HPDE6-E6E7 (cell line): ENCODE measurements at regions not wholly inside any gene's neighbourhood (a gene's known extent, or its start where the extent isn't known, plus 50 kb on each side); places are given as distances from the start of the nearest gene placed in this dataset.
"Not testable (repeated sequence)": the region's sequence is repeated elsewhere in the genome, so short reads cannot be mapped to it uniquely, and the experiment has no call there.

Experiments
- DNase-seq: peaks from one replicate; pipeline ENCODE4 v3.0.0; 2011; ENCODE audit warnings: missing footprints; ENCODE audit errors: extremely low spot score

- DNase-seq, result no peak
Observed at GRCh38 chr10:33783078-33783477, 448.6 kb upstream of the NRP1 start.

GRCh38 chr10:33781606-33782395, 447.3 kb upstream of the NRP1 start:
- DNase-seq, result no peak

GRCh38 chr10:33780961-33781360, 446.5 kb upstream of the NRP1 start:
- no peak for DNase-seq

- DNase-seq, result no peak
Observed at GRCh38 chr10:33777223-33777622, 442.8 kb upstream of the NRP1 start.

- DNase-seq, result no peak
Observed at GRCh38 chr10:33776419-33777070, 442.1 kb upstream of the NRP1 start.

GRCh38 chr10:33774857-33775256, 440.4 kb upstream of the NRP1 start:
- DNase-seq, result no peak

- DNase-seq, result no peak
Observed at GRCh38 chr10:33773886-33774480, 439.5 kb upstream of the NRP1 start.

- DNase-seq, result no peak
Observed at GRCh38 chr10:33773253-33773573, 438.7 kb upstream of the NRP1 start.

GRCh38 chr10:33772370-33773252, 438.1 kb upstream of the NRP1 start:
- no peak for DNase-seq

GRCh38 chr10:33771856-33772255, 437.4 kb upstream of the NRP1 start:
- not testable (repeated sequence) for DNase-seq

GRCh38 chr10:33764694-33765185, 430.3 kb upstream of the NRP1 start:
- DNase-seq, result no peak

- no peak for DNase-seq
Observed at GRCh38 chr10:33760056-33760943, 425.8 kb upstream of the NRP1 start.

- DNase-seq, result no peak
Observed at GRCh38 chr10:33759191-33759590, 424.7 kb upstream of the NRP1 start.

- no peak for DNase-seq
Observed at GRCh38 chr10:33758299-33758698, 423.8 kb upstream of the NRP1 start.

GRCh38 chr10:33754052-33754451, 419.6 kb upstream of the NRP1 start:
- DNase-seq, result no peak

GRCh38 chr10:33753389-33753788, 418.9 kb upstream of the NRP1 start:
- DNase-seq, result no peak

GRCh38 chr10:33749790-33750189, 415.3 kb upstream of the NRP1 start:
- no peak for DNase-seq

- DNase-seq, result no peak
Observed at GRCh38 chr10:33749067-33749735, 414.7 kb upstream of the NRP1 start.

- DNase-seq, result no peak
Observed at GRCh38 chr10:33746836-33747268, 412.4 kb upstream of the NRP1 start.

GRCh38 chr10:33746186-33746585, 411.7 kb upstream of the NRP1 start:
- no peak for DNase-seq
